GM18520 (cell line): ENCODE measurements at regions not wholly inside any gene's neighbourhood (a gene's known extent, or its start where the extent isn't known, plus 50 kb on each side); places are given as distances from the start of the nearest gene placed in this dataset.

Experiments
- ATAC-seq: cut with Tn5 transposase; IDR thresholded peaks from one replicate; pipeline ENCODE4 v1.9.1; 2021; ENCODE audit not compliant: unreplicated experiment

DNA sequence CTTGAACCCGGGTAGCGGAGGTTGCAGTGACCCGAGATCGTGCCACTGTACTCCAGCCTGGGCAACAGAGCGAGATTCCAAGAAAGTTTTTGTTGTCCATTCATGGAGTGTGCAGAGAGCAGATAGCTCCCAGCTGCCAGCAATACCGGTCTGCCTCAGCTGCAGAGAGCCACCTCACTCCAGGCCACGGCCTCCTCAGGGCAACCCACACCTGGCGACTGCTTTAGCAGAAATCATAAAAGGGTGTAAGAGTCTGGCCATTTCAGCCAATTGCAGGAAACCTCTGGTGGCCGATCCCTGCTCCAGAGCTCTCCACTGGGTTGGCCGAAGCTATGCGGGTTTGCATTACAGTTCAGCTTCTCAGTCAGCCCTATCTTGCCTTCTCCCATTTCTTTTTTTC lies 227.4 kb upstream of the BCOR start:
- ATAC-seq = no peak

DNA sequence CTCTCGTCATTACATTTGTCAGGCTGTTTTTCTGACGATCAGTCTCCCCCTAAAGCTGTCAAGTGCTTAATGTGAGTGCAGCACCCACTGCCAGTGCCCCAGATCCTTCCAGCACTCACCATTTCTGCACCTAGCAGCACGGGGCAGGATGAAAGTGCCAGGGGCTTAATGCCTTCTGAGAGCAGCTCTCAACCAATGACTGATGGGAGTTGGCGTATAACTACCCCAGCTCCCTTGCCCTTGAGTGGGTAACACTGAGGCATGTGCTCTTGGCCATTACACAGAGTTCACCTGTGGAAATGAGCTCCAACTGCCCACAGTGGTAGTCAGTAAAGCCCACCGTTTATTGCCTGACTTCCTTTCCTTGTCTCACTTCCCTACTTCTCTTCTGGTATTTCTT lies 226.2 kb upstream of the BCOR start:
- ATAC-seq = no peak

DNA sequence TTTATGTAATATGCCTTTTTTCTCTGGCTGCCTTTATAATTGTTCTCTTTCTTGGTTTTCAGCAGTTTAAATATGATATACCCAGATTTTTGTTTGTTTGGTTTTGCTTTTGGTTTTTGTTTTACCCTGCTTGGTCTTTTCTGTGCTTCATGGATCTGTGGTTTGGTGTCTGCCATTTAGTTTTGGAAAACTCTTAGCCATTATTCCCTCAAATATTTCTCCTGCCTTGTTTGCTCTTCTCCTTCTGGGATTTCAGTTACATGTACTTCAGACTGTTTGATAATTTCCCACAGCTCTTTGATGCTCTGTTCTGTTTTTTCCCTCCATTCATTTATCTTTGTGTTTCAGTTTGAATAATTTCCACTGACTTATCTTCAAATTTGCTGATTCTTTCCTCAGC lies 223.1 kb upstream of the BCOR start:
- ATAC-seq = no peak

DNA sequence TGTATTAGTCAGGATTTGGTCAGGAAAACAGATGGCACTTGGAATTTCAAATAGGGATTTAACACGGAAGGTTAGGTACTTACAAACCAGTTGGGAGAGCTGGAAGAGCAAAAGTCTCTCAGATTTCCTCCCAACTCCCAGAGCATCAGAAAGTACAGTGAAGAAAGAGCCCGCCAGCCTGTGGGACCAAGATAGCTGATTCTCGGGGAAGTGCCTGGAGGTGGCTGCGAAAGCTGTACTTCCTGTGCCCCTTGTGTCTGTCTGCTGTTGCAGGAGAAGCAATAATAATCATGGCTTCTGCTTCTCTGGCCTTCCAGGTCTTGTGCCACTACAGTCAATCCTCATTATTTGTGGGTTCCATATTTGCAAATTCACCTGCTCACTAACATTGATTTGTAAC lies 221.0 kb upstream of the BCOR start:
- no peak for ATAC-seq

DNA sequence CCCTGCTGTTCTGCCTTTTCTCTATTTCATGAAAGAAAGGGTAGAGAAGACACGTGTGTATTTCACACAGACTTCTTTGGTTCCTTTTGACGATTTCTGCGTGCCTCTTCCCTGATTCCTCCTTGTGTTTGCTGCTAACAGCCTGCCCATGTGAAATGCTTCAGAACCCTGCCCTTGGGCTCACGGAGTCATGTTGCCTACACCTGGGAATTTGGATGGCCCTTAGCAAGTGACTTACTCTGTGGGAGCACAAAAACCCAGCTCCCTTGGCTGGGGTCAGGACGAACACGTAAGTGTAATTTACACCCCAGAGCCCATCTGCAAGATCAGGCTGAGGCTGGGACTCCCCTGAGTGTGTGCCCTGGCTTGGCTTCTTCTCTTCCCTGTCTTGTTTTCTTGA lies 220.3 kb upstream of the BCOR start:
- ATAC-seq = no peak

DNA sequence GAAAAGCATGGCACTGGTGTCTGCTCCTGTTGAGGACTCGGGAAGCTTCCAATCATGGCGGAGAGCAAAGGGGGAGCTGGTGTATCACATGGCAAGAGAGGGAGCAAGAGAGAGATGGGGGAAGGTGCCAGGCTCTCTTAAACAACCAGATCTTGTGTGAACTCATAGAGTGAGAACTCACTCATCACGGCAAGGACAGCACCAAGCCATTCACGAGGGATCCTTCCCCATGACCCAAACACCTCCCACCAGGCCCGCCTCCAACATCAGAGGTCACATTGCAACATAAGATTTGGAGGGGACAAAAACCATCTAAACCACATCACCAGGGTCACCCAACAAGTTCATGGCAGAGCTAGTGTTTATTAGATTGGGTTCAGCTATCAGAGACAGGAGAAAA lies 218.7 kb upstream of the BCOR start:
- no peak for ATAC-seq

DNA sequence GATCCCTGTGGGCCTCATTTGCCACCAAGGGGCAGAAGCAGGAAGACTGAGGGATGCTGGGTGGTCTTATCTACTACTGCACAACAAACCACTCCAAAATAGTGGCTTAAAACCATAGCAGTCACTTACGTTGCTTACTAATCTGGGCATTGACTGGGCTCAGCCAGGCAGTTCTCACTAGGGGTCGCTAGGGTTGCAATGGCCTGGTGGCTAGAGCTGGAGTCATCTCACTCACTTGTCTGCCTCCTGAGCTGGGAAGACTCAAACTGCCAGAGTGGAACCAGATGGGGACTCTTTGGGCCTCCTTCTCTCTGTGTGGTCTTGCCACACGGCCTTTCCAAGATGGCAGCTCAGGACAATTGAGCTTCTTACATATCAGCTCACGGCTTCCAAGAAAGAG lies 216.3 kb upstream of the BCOR start:
- no peak for ATAC-seq

DNA sequence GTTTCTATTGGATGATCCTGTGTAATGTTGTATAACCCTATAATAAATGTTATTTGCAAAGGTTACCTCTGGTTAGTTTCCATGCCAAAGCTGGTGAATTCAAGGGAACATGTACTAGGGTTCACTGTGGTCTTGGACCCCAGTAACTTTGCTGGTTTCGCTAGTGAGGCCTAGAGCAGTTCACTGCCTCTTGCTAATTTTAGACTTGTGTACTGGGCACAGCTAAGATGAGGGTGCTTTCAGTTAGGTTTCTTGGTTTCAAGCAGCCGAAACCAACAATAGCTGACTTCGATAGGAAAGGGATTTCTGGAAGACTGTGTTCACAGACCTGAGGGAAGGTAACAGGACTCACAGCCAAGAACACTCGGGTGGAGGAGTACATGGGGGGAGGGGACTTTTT lies 215.5 kb upstream of the BCOR start:
- no peak for ATAC-seq

DNA sequence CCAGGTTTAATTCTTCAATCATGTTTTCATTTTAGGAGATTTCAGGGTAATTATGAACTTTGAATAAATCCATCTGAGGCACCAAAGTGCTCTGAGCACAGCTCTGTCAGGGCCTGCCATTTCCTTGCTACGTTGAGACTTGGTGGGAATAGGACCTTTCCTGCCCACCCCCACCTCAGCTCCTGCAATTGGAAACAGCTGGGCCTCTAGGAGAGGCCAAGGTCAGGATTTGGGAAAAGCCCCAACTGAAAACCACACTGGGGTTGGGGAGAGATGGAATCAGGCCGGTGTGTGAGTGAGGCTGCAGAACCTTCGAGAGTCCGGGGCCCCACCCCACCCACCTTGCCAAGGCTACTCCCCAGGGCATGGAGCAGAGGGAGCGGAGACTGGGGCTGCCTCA lies 212.7 kb upstream of the BCOR start:
- ATAC-seq = no peak

DNA sequence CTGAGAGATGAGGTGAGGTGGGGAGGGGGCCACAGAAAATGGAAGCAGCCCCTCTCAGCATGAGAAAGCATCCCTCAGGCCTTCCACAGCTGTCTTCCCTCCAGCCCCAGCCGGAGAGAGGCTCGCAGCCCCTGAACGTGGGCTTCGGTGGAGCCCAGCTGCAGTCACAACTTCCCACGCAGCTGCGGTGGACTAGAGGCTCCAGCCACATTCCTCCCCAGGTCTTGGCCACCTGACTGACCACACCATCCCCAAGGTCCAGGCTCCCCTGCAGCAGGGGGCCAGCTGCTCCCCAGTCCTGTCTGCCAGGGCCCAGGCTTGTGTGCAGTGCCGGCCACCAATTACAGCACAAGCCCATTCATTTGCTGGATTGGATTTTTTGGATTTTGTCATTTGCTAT lies 212.3 kb upstream of the BCOR start:
- ATAC-seq = no peak

DNA sequence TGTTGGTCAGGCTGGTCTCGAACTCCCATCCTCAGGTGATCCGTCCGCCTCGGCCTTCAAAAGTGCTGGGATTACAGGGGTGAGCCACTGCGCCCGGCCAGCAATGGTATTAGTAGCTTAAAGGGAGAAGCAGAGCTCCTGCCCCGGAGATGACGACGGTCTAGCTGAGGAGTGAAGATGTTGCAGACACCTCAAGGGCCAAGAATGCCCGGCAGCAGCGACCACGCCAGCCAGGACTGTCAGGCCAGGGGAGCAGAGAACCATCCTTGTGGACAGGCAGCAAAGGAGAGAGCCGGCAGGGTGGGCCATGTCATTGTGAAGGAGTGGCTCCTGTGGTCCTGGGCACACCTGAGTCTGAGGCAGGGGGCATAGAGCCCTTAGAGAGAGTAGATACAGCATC lies 210.1 kb upstream of the BCOR start:
- ATAC-seq = no peak

DNA sequence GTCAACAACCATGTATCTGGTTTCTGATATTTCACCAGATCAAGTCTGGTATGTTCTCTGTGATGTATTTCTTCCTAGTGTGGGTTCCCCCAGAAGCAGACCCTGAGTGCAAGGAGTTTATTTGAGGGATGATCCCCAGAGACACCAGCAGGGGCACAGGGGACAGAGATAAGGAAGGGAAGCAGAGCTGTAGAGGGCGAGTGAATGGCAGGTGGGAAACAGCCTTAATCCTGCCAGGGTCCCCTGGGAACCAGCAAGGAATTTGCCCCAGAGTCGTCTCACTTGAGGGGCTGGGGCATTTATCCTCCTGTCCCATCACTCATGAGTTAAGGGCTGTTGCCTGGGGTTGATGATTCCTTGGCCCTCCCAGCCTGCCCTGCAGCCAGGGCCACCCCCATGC lies 206.4 kb upstream of the BCOR start:
- ATAC-seq = no peak

DNA sequence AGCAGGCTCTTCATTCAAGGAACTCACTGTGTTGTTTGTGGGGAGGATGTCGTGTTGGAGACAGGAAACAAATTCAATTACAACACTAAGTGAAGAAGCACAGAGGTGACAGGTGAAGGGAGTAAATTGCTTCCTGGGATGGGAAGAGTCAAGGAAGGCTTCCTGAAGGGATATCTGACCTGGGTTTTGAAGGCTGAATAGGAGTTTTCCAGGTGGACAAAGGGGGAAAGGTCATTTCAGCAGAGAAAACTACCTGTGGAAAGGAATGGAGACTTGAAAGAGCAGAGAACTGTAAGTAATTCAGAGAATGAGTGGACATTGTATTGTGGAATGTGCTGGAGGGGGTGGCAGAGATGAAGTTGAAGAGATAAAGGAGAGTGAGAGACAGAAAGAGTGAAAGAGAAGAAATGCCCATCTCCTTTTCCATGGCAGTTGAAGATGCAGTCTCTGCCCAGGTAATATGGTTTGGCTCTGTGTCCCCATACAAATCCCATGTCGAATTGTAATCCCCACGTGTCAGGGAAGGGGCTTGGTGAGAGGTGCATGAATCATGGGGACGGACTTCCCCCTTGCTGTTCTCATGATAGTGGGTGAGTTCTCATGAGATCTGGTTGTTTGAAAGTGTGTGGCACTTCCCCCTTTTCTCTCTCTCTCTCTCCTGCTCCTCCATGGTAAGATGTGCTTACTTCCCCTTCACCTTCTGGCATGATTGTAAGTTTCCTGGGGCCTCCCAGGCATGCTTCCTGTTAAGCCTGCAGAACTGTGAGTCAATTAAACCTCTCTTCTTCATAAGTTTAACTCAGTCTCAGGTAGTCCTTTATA lies 205.7 kb upstream of the BCOR start:
- no peak for ATAC-seq

DNA sequence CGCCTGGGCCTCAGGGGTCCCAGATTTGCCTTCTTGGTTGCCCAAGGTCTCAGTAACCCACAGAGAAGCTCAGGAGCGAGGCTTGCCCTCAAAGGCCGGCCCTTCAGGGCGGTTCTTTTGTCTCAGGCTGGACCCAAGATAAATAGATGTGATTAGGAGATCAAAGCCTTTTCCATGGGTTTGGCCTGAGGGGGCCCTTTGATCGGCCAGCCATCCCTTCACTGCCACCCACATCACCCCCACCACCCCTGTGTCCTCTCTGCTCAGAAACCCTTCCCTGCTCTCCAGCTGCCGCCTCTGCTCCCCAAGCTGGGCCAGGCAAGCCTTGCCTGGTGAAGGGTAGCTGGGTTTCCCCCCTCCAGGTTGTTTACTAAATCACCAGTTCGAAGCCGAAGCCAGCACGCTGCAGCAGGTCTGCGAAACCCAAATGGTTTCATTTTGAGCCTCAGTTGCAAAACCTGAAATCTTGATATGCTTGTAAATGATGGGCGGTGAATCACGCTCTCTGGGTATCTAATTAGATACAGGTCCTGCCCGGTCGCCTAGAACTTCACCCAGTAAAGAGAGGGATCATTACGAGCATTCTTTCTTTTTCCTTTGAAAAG lies 202.6 kb upstream of the BCOR start:
- ATAC-seq = peak; percentile 43

DNA sequence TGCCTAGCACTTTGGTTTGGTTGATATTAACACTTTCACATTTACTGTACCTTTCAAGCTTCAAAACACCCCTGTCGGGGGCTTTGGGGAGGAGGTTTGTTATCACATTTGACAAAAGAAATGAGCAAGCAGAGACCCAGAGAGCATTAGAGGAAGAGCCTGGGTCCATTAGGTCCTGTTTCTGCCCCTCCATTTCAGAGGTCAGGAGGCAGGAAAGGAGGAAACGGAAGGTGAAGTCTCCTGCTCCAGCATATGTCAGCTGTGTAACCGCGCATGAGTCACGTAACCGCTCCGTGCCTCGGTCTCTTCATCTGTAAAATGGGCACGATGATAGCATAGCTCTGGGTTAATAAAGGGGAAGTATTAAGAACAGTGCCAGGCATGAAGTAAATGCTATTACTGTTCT lies 201.9 kb upstream of the BCOR start:
- ATAC-seq = peak; percentile 57

DNA sequence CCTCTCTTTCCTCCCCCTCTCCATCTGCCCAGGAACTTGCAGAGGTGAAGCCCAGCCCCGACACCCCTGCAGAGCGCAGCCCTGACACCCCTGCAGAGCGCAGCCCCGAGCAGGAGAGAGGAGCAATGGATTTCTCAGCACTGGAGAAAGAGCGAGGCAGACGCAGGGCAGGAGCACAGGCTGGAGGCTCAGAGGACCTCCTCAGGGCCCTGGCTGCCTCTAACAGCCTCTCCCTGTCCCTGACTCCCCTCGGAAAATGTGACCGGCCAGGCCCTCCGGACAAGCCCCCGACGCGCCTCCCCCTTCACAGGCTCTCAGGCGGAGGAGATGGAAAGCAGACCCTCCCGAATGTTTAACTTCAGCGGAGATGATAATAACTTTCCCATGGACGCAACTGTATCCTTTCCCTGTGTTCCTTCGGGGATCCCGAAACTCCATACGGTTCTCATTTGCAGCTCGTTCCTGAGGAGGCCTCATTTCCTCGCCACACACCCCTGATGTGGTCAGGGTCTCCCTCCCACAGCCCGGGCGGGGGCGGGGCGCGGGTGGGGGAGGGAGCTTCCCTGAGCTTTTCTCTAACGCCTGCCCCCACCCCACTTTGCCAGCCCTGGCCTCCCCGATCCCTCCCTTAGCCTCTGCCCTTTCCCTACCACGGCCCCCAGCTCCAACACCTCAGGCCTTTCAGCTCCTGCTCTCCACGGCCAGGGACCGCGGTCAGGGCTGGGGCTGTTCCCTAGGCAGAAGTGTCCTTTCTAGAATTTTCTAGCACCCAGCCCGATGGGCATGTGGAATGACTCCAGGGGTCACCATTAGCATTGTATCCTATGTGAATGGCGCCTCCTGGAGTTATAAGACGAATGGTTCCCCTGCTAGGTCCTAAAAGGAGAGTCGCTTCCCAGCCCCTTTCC lies 201.1 kb upstream of the BCOR start:
- ATAC-seq = no peak

DNA sequence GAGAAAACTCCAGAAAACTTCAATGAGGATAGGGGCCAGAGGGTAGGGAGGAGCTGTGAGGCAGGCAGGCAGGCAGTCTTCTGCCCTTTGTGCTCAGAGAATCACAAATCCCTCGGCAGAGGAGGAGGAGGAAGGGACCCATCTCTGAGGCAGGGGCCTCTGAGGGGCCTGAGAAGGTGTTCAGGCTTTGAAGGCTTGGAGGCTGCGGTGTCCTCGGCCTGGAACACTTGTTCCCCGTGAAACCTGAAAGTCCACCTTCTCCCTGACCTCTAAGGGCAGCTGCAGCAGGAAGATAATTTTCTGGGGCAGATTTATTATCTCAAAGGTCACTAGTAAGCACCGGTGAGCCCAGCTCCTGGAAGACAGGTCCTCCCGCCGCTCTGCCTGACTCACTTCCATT lies 200.3 kb upstream of the BCOR start:
- no peak for ATAC-seq

DNA sequence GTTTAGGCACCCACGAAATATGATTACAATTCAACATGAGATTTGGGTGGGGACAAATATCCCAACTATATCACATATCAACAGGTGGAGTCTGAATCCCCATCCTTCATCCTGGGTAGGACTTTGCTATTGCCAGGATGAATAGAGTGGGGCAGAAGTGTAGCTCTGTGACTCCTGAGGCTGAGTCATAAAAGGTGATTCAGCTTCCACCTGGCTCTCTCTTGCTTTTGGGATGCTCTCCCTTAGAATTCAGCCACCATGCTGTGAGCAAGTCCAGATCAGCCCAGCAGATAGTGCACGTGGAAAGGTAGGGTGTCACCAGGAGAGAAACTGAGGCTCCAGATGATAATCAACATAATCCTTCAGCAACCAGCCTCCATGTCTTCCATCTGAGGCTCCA lies 193.8 kb upstream of the BCOR start:
- ATAC-seq = no peak

DNA sequence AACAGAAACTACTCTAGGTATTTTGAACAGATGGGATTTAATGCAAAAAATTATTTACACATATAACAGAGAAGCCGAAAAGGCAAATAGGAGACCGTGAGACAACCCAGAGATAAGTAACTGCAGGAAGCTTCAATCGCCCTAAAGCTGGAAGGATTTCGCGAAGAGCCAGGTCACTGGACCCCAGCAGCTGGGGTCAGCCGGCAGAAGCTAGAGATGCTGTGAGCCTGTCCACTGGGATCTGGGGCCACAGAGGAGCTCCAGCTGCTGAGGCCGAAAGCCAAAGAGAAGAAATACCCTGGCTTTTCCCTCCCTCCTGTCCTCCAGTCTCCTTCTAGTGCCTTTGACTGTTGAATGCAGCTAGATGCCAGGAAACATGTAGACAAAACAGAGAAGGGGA lies 192.8 kb upstream of the BCOR start:
- ATAC-seq = no peak

DNA sequence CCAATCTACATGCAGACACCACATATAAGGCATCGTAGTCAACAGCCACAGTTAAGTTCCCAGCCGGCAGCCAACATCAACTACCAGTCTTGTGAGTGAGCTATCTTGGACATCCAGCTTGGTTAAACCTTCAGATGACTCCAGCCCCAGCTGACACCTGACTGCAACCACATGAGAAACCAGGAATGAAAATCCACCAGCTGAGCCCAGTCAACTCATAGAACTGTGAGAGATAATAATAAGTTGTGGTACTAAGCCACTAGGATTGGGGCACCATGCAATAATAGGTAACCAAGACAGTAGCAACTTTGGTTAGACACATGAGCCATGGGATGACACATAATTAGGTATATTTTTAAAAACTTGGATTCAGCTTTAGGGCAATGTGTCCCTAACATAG lies 188.1 kb upstream of the BCOR start:
- no peak for ATAC-seq

DNA sequence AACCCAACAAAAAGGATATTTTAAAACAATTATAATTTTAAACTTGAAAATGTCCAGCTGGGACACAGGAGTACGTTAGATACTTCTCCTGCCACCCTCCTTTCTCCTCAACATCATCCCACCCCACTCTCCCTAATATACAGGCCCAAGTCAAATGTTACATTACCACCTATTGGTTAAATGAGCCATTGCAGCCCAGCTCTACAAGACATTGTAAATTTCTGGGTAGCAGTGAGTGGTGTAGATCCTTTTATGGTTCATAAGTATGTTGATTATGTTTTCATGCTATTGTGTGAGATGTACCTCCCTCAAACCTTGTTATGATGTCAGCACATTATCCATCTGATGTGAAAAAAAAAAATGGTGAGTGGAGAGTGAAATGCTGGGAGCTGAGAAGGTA lies 187.1 kb upstream of the BCOR start:
- ATAC-seq = no peak

DNA sequence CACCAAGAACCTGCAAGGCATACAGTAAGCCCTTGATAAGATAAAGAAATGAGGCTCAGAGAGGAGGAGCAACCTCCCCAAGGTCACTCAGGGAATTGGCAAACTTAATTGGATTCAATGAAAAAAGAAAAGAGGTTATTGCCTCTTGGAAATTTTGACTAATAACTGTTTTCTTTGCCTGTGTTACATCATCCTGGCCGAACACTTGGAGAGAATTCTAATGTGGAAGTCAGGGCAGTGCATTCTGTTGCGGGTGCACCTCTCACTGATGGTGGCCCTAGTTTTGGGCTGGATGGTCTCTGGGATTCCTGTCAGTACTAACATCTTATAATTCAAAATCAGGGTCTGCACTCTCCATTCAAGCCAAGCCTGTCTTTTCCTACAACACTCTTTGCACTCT lies 186.2 kb upstream of the BCOR start:
- ATAC-seq = no peak
